Endothelial cell of umbilical vein (primary cell): ENCODE measurements at regions not wholly inside any gene's neighbourhood (a gene's known extent, or its start where the extent isn't known, plus 50 kb on each side); places are given as distances from the start of the nearest gene placed in this dataset.

ENCODE experiments used
- BruUV-seq: library from RNA; stranded (reverse); fragments of 400-500 nt; replicated peaks from 2 replicates; lab custom pipeline; 2021; lab: Mats Ljungman, UMichigan
- CTCF ChIA-PET: fragments of 300-600, 350-600 bp; sonication (Branson Sonifier 250); formaldehyde crosslinking; loops from one replicate; lab custom pipeline; 2021; ENCODE audit warnings: antibody characterized with exemption, inconsistent platforms; lab: Charles Lee
- POLR2A ChIA-PET: fragments of 300-600, 350-600 bp; sonication (Branson Sonifier 250); formaldehyde crosslinking; loops from one replicate; lab custom pipeline; 2021; ENCODE audit warnings: antibody characterized with exemption, inconsistent platforms; lab: Charles Lee
- DNase-seq: peaks from one replicate; pipeline ENCODE4 v3.0.0-alpha.2; 2011; ENCODE audit warnings: low read depth, low spot score
- FAIRE-seq: peaks from 2 replicates; lab custom pipeline; 2011; peaks lifted over from hg19 to GRCh38; lab: Jason Lieb, UNC
- H2AFZ ChIP-seq: 2 replicates; pipeline ENCODE4 v1.6.0; 2012; ENCODE audit warnings: low read depth, low read length, control low read depth, inconsistent platforms
- H3K27ac ChIP-seq: 2 replicates; pipeline ENCODE4 v1.5.1; 2011; ENCODE audit warnings: low read depth, mild to moderate bottlenecking, control low read depth, low read length, moderate library complexity; ENCODE audit not compliant: insufficient read depth
- H3K27me3 ChIP-seq, 2 experiments: 2 replicates each; pipeline versions ENCODE4 v1.6.0 to v1.6.1; 2011; ENCODE audit warnings: low read length in 2 of 2, mixed read lengths in 1 of 2; ENCODE audit not compliant: control insufficient read depth in 2 of 2, insufficient read depth in 2 of 2
- H3K36me3 ChIP-seq, 2 experiments: 2 replicates in 1 of 2; 3 replicates in 1 of 2; pipeline ENCODE4 v1.5.1; 2011; ENCODE audit warnings: low read length in 2 of 2, mild to moderate bottlenecking in 1 of 2, moderate library complexity in 1 of 2; ENCODE audit not compliant: control insufficient read depth in 2 of 2, insufficient read depth in 2 of 2; ENCODE audit errors: extremely low read depth in 1 of 2
- H3K4me1 ChIP-seq: 3 replicates; pipeline ENCODE4 v1.5.1; 2011; ENCODE audit warnings: mild to moderate bottlenecking, low read length; ENCODE audit not compliant: control insufficient read depth, insufficient read depth; ENCODE audit errors: extremely low read depth
- H3K4me2 ChIP-seq: 2 replicates; pipeline ENCODE4 v1.6.1; 2011; ENCODE audit warnings: low read length, control low read depth, mixed read lengths; ENCODE audit not compliant: insufficient read depth
- H3K4me3 ChIP-seq, 3 experiments: fragments of 200-600 bp in 1 of 3; sonication (generic), shearing (Covaris generic) in 1 of 3; replicated peaks in 1 of 3; 2 replicates each; pipeline ENCODE4 v1.5.1; 2011 to 2016; ENCODE audit warnings: control low read depth in 3 of 3, low read length in 3 of 3, mild to moderate bottlenecking in 2 of 3, inconsistent platforms in 1 of 3, low read depth in 1 of 3, moderate library complexity in 1 of 3; ENCODE audit not compliant: insufficient read depth in 1 of 3
- H3K79me2 ChIP-seq: 2 replicates; pipeline ENCODE4 v1.6.0; 2012; ENCODE audit warnings: low read length, inconsistent platforms; ENCODE audit not compliant: control insufficient read depth, insufficient read depth
- H3K9ac ChIP-seq: replicated peaks from 2 replicates; pipeline ENCODE3; 2011; ENCODE audit warnings: low read length, control low read depth; ENCODE audit not compliant: insufficient read depth; ENCODE audit errors: extremely low read depth
- H3K9me1 ChIP-seq: replicated peaks from 3 replicates; pipeline ENCODE4 v1.6.0; 2011; ENCODE audit warnings: mild to moderate bottlenecking, low read length; ENCODE audit not compliant: control insufficient read depth, insufficient read depth; ENCODE audit errors: extremely low read depth
- H3K9me3 ChIP-seq: replicated peaks from 2 replicates; pipeline ENCODE4 v1.5.1; 2012; ENCODE audit warnings: low read length, inconsistent platforms; ENCODE audit not compliant: control insufficient read depth, insufficient read depth
- H4K20me1 ChIP-seq: replicated peaks from 2 replicates; pipeline ENCODE3; 2011; ENCODE audit warnings: mild to moderate bottlenecking, low read length; ENCODE audit not compliant: control insufficient read depth, insufficient read depth; ENCODE audit errors: extremely low read depth
- EZH2 ChIP-seq: IDR thresholded peaks from 2 replicates; pipeline ENCODE4 v1.6.1; 2012; ENCODE audit warnings: borderline replicate concordance, low read depth, mild to moderate bottlenecking, moderate library complexity, low read length, inconsistent platforms; ENCODE audit not compliant: severe bottlenecking
- FOS ChIP-seq: IDR thresholded peaks from 2 replicates; pipeline ENCODE4 v1.6.1; 2011; ENCODE audit warnings: mild to moderate bottlenecking, low read length, moderate library complexity, borderline replicate concordance; ENCODE audit not compliant: insufficient read depth
- JUN ChIP-seq: IDR thresholded peaks from 2 replicates; pipeline ENCODE4 v1.6.1; 2011; ENCODE audit warnings: borderline replicate concordance, low read depth; ENCODE audit not compliant: insufficient read length, insufficient read depth
- MYC ChIP-seq: IDR thresholded peaks from one replicate; pipeline ENCODE4 v1.6.1; 2011; ENCODE audit warnings: mild to moderate bottlenecking, low read depth, low read length
- POLR2A ChIP-seq: IDR thresholded peaks from 2 replicates; pipeline ENCODE4 v1.6.1; 2012; ENCODE audit warnings: low read depth, mild to moderate bottlenecking, control low read depth, low read length
- dilution Hi-C: fragments of 300-500 bp; cut with MboI; formaldehyde crosslinking; loops from one replicate; pipeline ENCODE4 v1.15.0; 2019; ENCODE audit warnings: low sequenced_read_pairs; ENCODE audit not compliant: extremely low pct_ligation_motif_present
- intact Hi-C: fragments of 100-400 bp; cut with micrococcal nuclease; formaldehyde crosslinking; loops from one replicate; pipeline ENCODE4 v1.10.0; 2022
- TF ChIP-seq, protein P1 (sequence below), 2 donors: IDR thresholded peaks; 1 replicate in 1 of 2; 2 replicates in 1 of 2; pipeline ENCODE4 v1.5.1; 2011; ENCODE audit warnings: low read length in 2 of 2, mild to moderate bottlenecking in 2 of 2, moderate library complexity in 2 of 2, control low read depth in 1 of 2, inconsistent platforms in 1 of 2, low read depth in 1 of 2; ENCODE audit not compliant: insufficient read depth in 1 of 2; ENCODE audit errors: extremely low read depth in 1 of 2
- TF ChIP-seq, protein P2 (sequence below): IDR thresholded peaks from 2 replicates; pipeline ENCODE4 v1.6.1; 2011; ENCODE audit not compliant: insufficient read depth, insufficient read length

GRCh38 chr21:26225046-26225445, 54.5 kb upstream of the APP start:
- no peak for FAIRE-seq
- H3K27me3 ChIP-seq = peaks cover 0 to 2% of the 10 kb centered on the region in 2 experiments
- intact Hi-C loops (no loop called here), dilution Hi-C loops (no loop called here)
- H3K4me1 ChIP-seq = no peaks in the 10 kb centered on the region
- no peaks in the 10 kb centered on the region for H3K9me1 ChIP-seq
- POLR2A ChIA-PET = no interaction called here
- TF ChIP-seq JUN (no peak), EZH2 (no peak), MYC (no peak), FOS (no peak), POLR2A (no peak)
- TF ChIP-seq, protein P1, sequence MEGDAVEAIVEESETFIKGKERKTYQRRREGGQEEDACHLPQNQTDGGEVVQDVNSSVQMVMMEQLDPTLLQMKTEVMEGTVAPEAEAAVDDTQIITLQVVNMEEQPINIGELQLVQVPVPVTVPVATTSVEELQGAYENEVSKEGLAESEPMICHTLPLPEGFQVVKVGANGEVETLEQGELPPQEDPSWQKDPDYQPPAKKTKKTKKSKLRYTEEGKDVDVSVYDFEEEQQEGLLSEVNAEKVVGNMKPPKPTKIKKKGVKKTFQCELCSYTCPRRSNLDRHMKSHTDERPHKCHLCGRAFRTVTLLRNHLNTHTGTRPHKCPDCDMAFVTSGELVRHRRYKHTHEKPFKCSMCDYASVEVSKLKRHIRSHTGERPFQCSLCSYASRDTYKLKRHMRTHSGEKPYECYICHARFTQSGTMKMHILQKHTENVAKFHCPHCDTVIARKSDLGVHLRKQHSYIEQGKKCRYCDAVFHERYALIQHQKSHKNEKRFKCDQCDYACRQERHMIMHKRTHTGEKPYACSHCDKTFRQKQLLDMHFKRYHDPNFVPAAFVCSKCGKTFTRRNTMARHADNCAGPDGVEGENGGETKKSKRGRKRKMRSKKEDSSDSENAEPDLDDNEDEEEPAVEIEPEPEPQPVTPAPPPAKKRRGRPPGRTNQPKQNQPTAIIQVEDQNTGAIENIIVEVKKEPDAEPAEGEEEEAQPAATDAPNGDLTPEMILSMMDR (IDR thresholded peaks at IDR 0.05; ENCODE audit: extremely low read depth in 1 of 2, insufficient read depth in 1 of 2, low read depth in 1 of 2, low read length in 2 of 2) = no peak
- TF ChIP-seq, protein P2, sequence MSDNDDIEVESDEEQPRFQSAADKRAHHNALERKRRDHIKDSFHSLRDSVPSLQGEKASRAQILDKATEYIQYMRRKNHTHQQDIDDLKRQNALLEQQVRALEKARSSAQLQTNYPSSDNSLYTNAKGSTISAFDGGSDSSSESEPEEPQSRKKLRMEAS = no peak
- no peak overlapping the region for H3K4me3 ChIP-seq
- H3K36me3 ChIP-seq = no peaks in the 10 kb centered on the region
- CTCF ChIA-PET = no interaction called here
- no peak for DNase-seq
- BruUV-seq = no TSS peak
- no peak overlapping the region for H3K9ac ChIP-seq
- no peak overlapping the region for H3K27ac ChIP-seq
- H2AFZ ChIP-seq = no peak overlapping the region
- H3K9me3 ChIP-seq = no peaks in the 10 kb centered on the region
- H3K79me2 ChIP-seq = no peaks in the 10 kb centered on the region
- no peaks in the 10 kb centered on the region for H4K20me1 ChIP-seq
- no peak overlapping the region for H3K4me2 ChIP-seq
